ENCODE measurements at regions not wholly inside any gene's neighbourhood (a gene's known extent, or its start where the extent isn't known, plus 50 kb on each side); places are given as distances from the start of the nearest gene placed in this dataset.
"Not testable (repeated sequence)": the region's sequence is repeated elsewhere in the genome, so short reads cannot be mapped to it uniquely, and the experiment has no call there.

- no peak for DNase-seq
Observed at GRCh38 chr15:69602921-69603320, 150.3 kb downstream of the RPLP1 start.

- no peak for DNase-seq
Observed at GRCh38 chr15:69603369-69604071, 150.9 kb downstream of the RPLP1 start.

GRCh38 chr15:69604072-69604411 is 151.4 kb downstream of the RPLP1 start:
- no peak for DNase-seq

GRCh38 chr15:69606144-69606543 is 153.5 kb downstream of the RPLP1 start:
- DNase-seq = no peak

GRCh38 chr15:69606921-69607500 is 154.4 kb downstream of the RPLP1 start:
- no peak for DNase-seq

GRCh38 chr15:69608661-69609060 is 156.0 kb downstream of the RPLP1 start:
- DNase-seq = no peak

GRCh38 chr15:69609176-69609575 is 156.6 kb downstream of the RPLP1 start:
- DNase-seq = no peak

GRCh38 chr15:69609776-69610175 is 157.2 kb downstream of the RPLP1 start:
- DNase-seq = no peak

GRCh38 chr15:69610277-69610676 is 157.7 kb downstream of the RPLP1 start:
- no peak for DNase-seq

- no peak for DNase-seq
Observed at GRCh38 chr15:69610858-69611257, 158.2 kb downstream of the RPLP1 start.

- no peak for DNase-seq
Observed at GRCh38 chr15:69612112-69612511, 159.5 kb downstream of the RPLP1 start.

- DNase-seq = no peak
Observed at GRCh38 chr15:69613182-69613581, 160.6 kb downstream of the RPLP1 start.

- no peak for DNase-seq
Observed at GRCh38 chr15:69613988-69614387, 161.4 kb downstream of the RPLP1 start.

GRCh38 chr15:69615736-69616135 is 163.1 kb downstream of the RPLP1 start:
- no peak for DNase-seq

- DNase-seq = no peak
Observed at GRCh38 chr15:69616558-69616957, 163.9 kb downstream of the RPLP1 start.

- not testable (repeated sequence) for DNase-seq
Observed at GRCh38 chr15:69617144-69617543, 164.5 kb downstream of the RPLP1 start.

- DNase-seq = peak; percentile 30
Observed at GRCh38 chr15:69623392-69624154, 171.0 kb downstream of the RPLP1 start.

- DNase-seq = peak; percentile 27
Observed at GRCh38 chr15:69624155-69624520, 171.5 kb downstream of the RPLP1 start.

- DNase-seq = no peak
Observed at GRCh38 chr15:69624816-69625215, 172.2 kb downstream of the RPLP1 start.

GRCh38 chr15:69625328-69625727 is 172.7 kb downstream of the RPLP1 start:
- DNase-seq = no peak

GRCh38 chr15:69626095-69627066 is 173.8 kb downstream of the RPLP1 start:
- no peak for DNase-seq

GRCh38 chr15:69627548-69628158 is 175.0 kb downstream of the RPLP1 start:
- no peak for DNase-seq

Data from stimulated activated CD4-positive, alpha-beta T cell treated with anti-CD3 and anti-CD28 coated beads, Interleukin-1b, Interleukin-23, amount 100 ng/mL, for 48 hours (primary cell).